H9 (cell line): ENCODE measurements at regions not wholly inside any gene's neighbourhood (a gene's known extent, or its start where the extent isn't known, plus 50 kb on each side); places are given as distances from the start of the nearest gene placed in this dataset.

Experiments used
- DNase-seq: peaks from one replicate; pipeline ENCODE4 v3.0.0-alpha.2; 2017
- H2AFZ ChIP-seq: one replicate; pipeline ENCODE4 v1.6.1; 2013; ENCODE audit warnings: mild to moderate bottlenecking, low read length, control low read depth, moderate library complexity
- H2AK5ac ChIP-seq: 2 replicates; pipeline ENCODE4 v1.6.1; 2013; ENCODE audit warnings: low read length, control low read depth, mixed read lengths; ENCODE audit not compliant: insufficient read length
- H2BK120ac ChIP-seq: one replicate; pipeline ENCODE4 v1.6.1; 2013; ENCODE audit warnings: low read depth, mild to moderate bottlenecking, low read length, control low read depth, inconsistent platforms; ENCODE audit not compliant: poor library complexity, severe bottlenecking
- H2BK12ac ChIP-seq: 2 replicates; pipeline ENCODE4 v1.6.1; 2013; ENCODE audit warnings: low read length, control low read depth, mixed read lengths, low read depth; ENCODE audit not compliant: insufficient read length
- H2BK15ac ChIP-seq: 2 replicates; pipeline ENCODE4 v1.6.1; 2013; ENCODE audit warnings: low read depth, low read length, control low read depth
- H2BK20ac ChIP-seq: one replicate; pipeline ENCODE4 v1.6.1; 2013; ENCODE audit warnings: low read depth, mild to moderate bottlenecking, low read length, control low read depth, inconsistent platforms; ENCODE audit not compliant: poor library complexity, severe bottlenecking
- H2BK5ac ChIP-seq: 2 replicates; pipeline ENCODE4 v1.6.1; 2013; ENCODE audit warnings: low read length, control low read depth, mixed read lengths; ENCODE audit not compliant: insufficient read length
- H3K14ac ChIP-seq: 2 replicates; pipeline ENCODE4 v1.6.1; 2013; ENCODE audit warnings: low read length, control low read depth; ENCODE audit not compliant: insufficient read depth
- H3K18ac ChIP-seq: 2 replicates; pipeline ENCODE4 v1.6.1; 2013; ENCODE audit warnings: low read depth, mild to moderate bottlenecking, mixed read lengths, low read length, control low read depth; ENCODE audit not compliant: insufficient read length
- H3K23ac ChIP-seq: 2 replicates; pipeline ENCODE4 v1.6.1; 2013; ENCODE audit warnings: low read length, control low read depth, mixed read lengths, low read depth; ENCODE audit not compliant: insufficient read length
- H3K23me2 ChIP-seq: 2 replicates; pipeline ENCODE4 v1.6.1; 2013; ENCODE audit warnings: low read depth, mild to moderate bottlenecking, mixed read lengths, low read length, control low read depth; ENCODE audit not compliant: insufficient read length, poor library complexity, severe bottlenecking
- H3K27ac ChIP-seq: 2 replicates; pipeline ENCODE4 v1.5.1; 2013; ENCODE audit warnings: low read length, control low read depth, mixed read lengths, low read depth; ENCODE audit not compliant: insufficient read length
- H3K27me3 ChIP-seq: 2 replicates; pipeline ENCODE4 v1.6.1; 2013; ENCODE audit warnings: low read length, control low read depth, inconsistent platforms; ENCODE audit not compliant: insufficient read depth
- H3K4ac ChIP-seq: 2 replicates; pipeline ENCODE4 v1.6.1; 2013; ENCODE audit warnings: low read depth, mild to moderate bottlenecking, control low read depth, inconsistent platforms, low read length, moderate library complexity
- H3K4me1 ChIP-seq: 2 replicates; pipeline ENCODE4 v1.6.1; 2013; ENCODE audit warnings: low read length, control low read depth, inconsistent platforms; ENCODE audit not compliant: insufficient read depth
- H3K4me2 ChIP-seq: 2 replicates; pipeline ENCODE4 v1.6.1; 2013; ENCODE audit warnings: low read length, control low read depth, mixed read lengths; ENCODE audit not compliant: insufficient read length, insufficient read depth
- H3K56ac ChIP-seq: 2 replicates; pipeline ENCODE4 v1.6.1; 2013; ENCODE audit warnings: low read depth, mild to moderate bottlenecking, mixed read lengths, low read length, control low read depth; ENCODE audit not compliant: insufficient read length
- H3K79me1 ChIP-seq: 2 replicates; pipeline ENCODE4 v1.6.1; 2013; ENCODE audit warnings: low read depth, mild to moderate bottlenecking, moderate library complexity, low read length, control low read depth, inconsistent platforms; ENCODE audit not compliant: insufficient read depth, poor library complexity, severe bottlenecking
- H3K79me2 ChIP-seq: 2 replicates; pipeline ENCODE4 v1.6.1; 2013; ENCODE audit warnings: low read length, control low read depth, inconsistent platforms; ENCODE audit not compliant: insufficient read depth
- H3K9ac ChIP-seq: 2 replicates; pipeline ENCODE4 v1.6.1; 2013; ENCODE audit warnings: low read length, control low read depth, mixed read lengths; ENCODE audit not compliant: insufficient read length; ENCODE audit errors: extremely low read depth
- H3K9me3 ChIP-seq: one replicate; pipeline ENCODE4 v1.6.1; 2013; ENCODE audit warnings: low read depth, low read length, inconsistent platforms; ENCODE audit not compliant: control insufficient read depth
- H3T11ph ChIP-seq: one replicate; pipeline ENCODE4 v1.6.1; 2013; ENCODE audit warnings: mild to moderate bottlenecking, low read length, control low read depth, inconsistent platforms
- H4K20me1 ChIP-seq: one replicate; pipeline ENCODE4 v1.6.1; 2013; ENCODE audit not compliant: control insufficient read depth, insufficient read length, insufficient read depth
- H4K5ac ChIP-seq: 2 replicates; pipeline ENCODE4 v1.6.1; 2013; ENCODE audit warnings: low read depth, mild to moderate bottlenecking, mixed read lengths, low read length, control low read depth; ENCODE audit not compliant: insufficient read length
- H4K8ac ChIP-seq: replicated peaks from 2 replicates; pipeline ENCODE4 v1.6.1; 2013; ENCODE audit warnings: low read length, control low read depth, mixed read lengths, low read depth; ENCODE audit not compliant: insufficient read length
- H4K91ac ChIP-seq: 2 replicates; pipeline ENCODE4 v1.6.1; 2013; ENCODE audit warnings: low read depth, mild to moderate bottlenecking, moderate library complexity, mixed read lengths, low read length, control low read depth; ENCODE audit not compliant: insufficient read length
- H3K27ac Mint-ChIP-seq, 3 experiments: 2 replicates in 2 of 3; 3 replicates in 1 of 3; pipeline ENCODE4 v1.8.0; 2020 to 2021; ENCODE audit warnings: mixed read lengths in 3 of 3, mild to moderate bottlenecking in 1 of 3, moderate library complexity in 1 of 3
- H3K27me3 Mint-ChIP-seq: 2 replicates; pipeline ENCODE4 v1.8.0; 2021; ENCODE audit warnings: low read depth, mild to moderate bottlenecking, moderate library complexity, mixed read lengths
- H3K36me3 Mint-ChIP-seq, 3 experiments: 2 replicates in 2 of 3; 3 replicates in 1 of 3; pipeline ENCODE4 v1.8.0; 2020 to 2021; ENCODE audit warnings: low read depth in 3 of 3, mixed read lengths in 3 of 3; ENCODE audit not compliant: insufficient read depth in 1 of 3
- H3K4me1 Mint-ChIP-seq, 2 experiments: 2 replicates each; pipeline ENCODE4 v1.8.0; 2020; ENCODE audit warnings: mixed read lengths in 2 of 2
- H3K4me3 Mint-ChIP-seq, 2 experiments: 2 replicates in 1 of 2; 3 replicates in 1 of 2; pipeline ENCODE4 v1.8.0; 2020 to 2021; ENCODE audit warnings: mild to moderate bottlenecking in 2 of 2, mixed read lengths in 2 of 2, moderate library complexity in 1 of 2
- H3K9me3 Mint-ChIP-seq, 2 experiments: 2 replicates in 1 of 2; 3 replicates in 1 of 2; pipeline ENCODE4 v1.8.0; 2020; ENCODE audit warnings: mild to moderate bottlenecking in 2 of 2, mixed read lengths in 2 of 2, moderate library complexity in 1 of 2
- WGBS: extraction: QIAGEN DNeasy Blood & Tissue Kit; methylation state at CpG from one replicate; pipeline ENCODE4 v1.1.7; 2013; ENCODE audit warnings: missing lambda C conversion rate, low lambda C conversion rate, mixed read lengths; ENCODE audit not compliant: insufficient read length; ENCODE audit errors: extremely low coverage; 5-methylcytosine and 5-hydroxymethylcytosine counted together
- TF ChIP-seq, protein P1 (sequence below): fragments of 200-600 bp; sonication (generic); conservative IDR thresholded peaks from 3 replicates; pipeline ENCODE4 v1.8.0; 2021; ENCODE audit warnings: antibody characterized with exemption, mild to moderate bottlenecking

DNA sequence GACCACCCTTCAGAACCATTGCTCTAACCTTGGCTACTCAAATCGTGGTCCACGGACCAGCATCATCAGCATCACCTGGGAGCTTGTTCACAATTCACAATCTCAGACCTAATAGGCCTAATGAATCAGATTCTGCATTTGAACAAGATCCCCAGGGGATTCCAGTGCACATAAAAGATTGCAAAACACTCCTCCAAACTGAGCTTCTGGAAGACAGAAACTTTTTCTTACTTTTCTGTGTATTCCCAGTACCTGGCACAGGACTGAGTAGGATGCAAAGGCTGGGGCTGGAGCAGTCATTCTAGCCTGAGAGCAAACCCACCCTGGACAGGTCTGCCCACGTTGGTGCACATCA, 115.1 kb upstream of the COPS8 start:
- no peak overlapping the region for H2AK5ac ChIP-seq
- Mint-ChIP-seq H3K9me3 (no peaks in the 10 kb centered on the region; a peak in 1 of 5 replicates), H3K4me3 (no peak overlapping the region), H3K27ac (no peak overlapping the region), H3K4me1 (peaks cover 52 to 55% of the 10 kb centered on the region in 2 experiments), H3K36me3 (no peaks in the 10 kb centered on the region), H3K27me3 (peaks cover 5% of the 10 kb centered on the region)
- no peak overlapping the region for H3K56ac ChIP-seq
- TF ChIP-seq, protein P1, sequence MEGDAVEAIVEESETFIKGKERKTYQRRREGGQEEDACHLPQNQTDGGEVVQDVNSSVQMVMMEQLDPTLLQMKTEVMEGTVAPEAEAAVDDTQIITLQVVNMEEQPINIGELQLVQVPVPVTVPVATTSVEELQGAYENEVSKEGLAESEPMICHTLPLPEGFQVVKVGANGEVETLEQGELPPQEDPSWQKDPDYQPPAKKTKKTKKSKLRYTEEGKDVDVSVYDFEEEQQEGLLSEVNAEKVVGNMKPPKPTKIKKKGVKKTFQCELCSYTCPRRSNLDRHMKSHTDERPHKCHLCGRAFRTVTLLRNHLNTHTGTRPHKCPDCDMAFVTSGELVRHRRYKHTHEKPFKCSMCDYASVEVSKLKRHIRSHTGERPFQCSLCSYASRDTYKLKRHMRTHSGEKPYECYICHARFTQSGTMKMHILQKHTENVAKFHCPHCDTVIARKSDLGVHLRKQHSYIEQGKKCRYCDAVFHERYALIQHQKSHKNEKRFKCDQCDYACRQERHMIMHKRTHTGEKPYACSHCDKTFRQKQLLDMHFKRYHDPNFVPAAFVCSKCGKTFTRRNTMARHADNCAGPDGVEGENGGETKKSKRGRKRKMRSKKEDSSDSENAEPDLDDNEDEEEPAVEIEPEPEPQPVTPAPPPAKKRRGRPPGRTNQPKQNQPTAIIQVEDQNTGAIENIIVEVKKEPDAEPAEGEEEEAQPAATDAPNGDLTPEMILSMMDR, result no peak
- no peaks in the 10 kb centered on the region for H3K27me3 ChIP-seq
- H3K4me2 ChIP-seq, result no peak overlapping the region
- H2BK20ac ChIP-seq, result no peak overlapping the region
- H3K9ac ChIP-seq, result no peak overlapping the region
- H2BK12ac ChIP-seq, result no peak overlapping the region
- H2AFZ ChIP-seq, result no peak overlapping the region
- peaks cover 3% of the 10 kb centered on the region; the same call in 1 of the 2 replicates for H3K4me1 ChIP-seq
- no CpG with 5 or more reads among the region's 3 CpGs for WGBS
- H4K8ac ChIP-seq, result no peak overlapping the region
- H4K91ac ChIP-seq, result no peak overlapping the region
- no peak overlapping the region for H2BK5ac ChIP-seq
- H3T11ph ChIP-seq, result no peak overlapping the region
- no peak overlapping the region for H3K4ac ChIP-seq
- no peaks in the 10 kb centered on the region for H3K79me1 ChIP-seq
- no peak overlapping the region for H3K18ac ChIP-seq
- H3K23ac ChIP-seq, result no peak overlapping the region
- no peaks in the 10 kb centered on the region for H3K23me2 ChIP-seq
- no peaks in the 10 kb centered on the region for H3K9me3 ChIP-seq
- no peak for DNase-seq
- no peak overlapping the region for H4K5ac ChIP-seq
- no peaks in the 10 kb centered on the region for H4K20me1 ChIP-seq
- no peak overlapping the region for H2BK15ac ChIP-seq
- H3K79me2 ChIP-seq, result no peaks in the 10 kb centered on the region
- no peak overlapping the region for H3K27ac ChIP-seq
- no peak overlapping the region for H2BK120ac ChIP-seq
- no peak overlapping the region for H3K14ac ChIP-seq
